AG04449 (cell line): ENCODE measurements at regions not wholly inside any gene's neighbourhood (a gene's known extent, or its start where the extent isn't known, plus 50 kb on each side); places are given as distances from the start of the nearest gene placed in this dataset.

ENCODE experiments used
- CTCF ChIA-PET: fragments of 350-600 bp; formaldehyde crosslinking; extraction: SDS; loops from one replicate; lab custom pipeline; 2021; ENCODE audit warnings: antibody characterized with exemption; lab: Yijun Ruan, JAX
- POLR2A ChIA-PET: fragments of 400-600, 350-600 bp; formaldehyde crosslinking; extraction: SDS; loops from one replicate; lab custom pipeline; 2020; ENCODE audit warnings: antibody characterized with exemption, inconsistent platforms; lab: Yijun Ruan, JAX
- DNase-seq: peaks from one replicate; pipeline ENCODE4 v3.0.0-alpha.2; 2010; ENCODE audit warnings: low read depth, low spot score
- H3K4me3 ChIP-seq: 2 replicates; pipeline ENCODE4 v1.5.1; 2011; ENCODE audit warnings: low read depth, mild to moderate bottlenecking, control low read depth, low read length
- CTCF ChIP-seq: IDR thresholded peaks from one replicate; pipeline ENCODE4 v1.5.1; 2011; ENCODE audit warnings: mild to moderate bottlenecking, moderate library complexity, low read length, control low read depth, inconsistent platforms; ENCODE audit not compliant: insufficient read depth; ENCODE audit errors: missing control alignments

DNA sequence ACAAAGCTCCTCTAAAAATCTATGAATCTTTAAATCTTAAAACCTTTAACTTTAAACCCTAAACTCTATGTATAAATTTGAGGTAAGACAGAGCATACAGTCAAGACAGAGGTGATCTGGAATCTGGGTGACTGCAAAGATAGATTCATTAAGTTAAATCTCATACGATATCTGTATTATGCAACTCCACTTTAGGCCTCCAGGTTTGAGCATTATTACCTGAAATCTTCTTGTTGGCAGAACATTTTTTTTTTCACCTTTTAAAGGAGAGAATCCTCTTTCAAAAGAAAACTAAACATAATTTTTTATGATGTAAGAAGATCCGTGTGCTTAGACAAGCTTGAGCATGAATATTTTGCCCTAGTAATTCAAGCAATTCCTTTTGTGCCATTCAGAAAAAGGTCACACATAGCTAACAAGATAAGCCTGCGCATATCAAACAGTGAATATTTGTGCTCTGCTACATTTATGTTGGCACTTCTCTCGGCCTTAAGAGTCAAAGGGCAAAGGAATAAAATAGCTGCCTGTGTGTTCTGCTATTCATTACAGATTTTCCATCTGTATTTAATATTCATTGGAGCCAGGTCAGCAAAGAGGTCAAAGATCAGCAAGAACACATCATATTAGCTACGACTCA is 163.3 kb downstream of the TMTC3 start:
- ChIA-PET CTCF (no interaction called here), POLR2A (no interaction called here)
- no peak for DNase-seq
- H3K4me3 ChIP-seq: no peak overlapping the region
- TF ChIP-seq CTCF: no peak

DNA sequence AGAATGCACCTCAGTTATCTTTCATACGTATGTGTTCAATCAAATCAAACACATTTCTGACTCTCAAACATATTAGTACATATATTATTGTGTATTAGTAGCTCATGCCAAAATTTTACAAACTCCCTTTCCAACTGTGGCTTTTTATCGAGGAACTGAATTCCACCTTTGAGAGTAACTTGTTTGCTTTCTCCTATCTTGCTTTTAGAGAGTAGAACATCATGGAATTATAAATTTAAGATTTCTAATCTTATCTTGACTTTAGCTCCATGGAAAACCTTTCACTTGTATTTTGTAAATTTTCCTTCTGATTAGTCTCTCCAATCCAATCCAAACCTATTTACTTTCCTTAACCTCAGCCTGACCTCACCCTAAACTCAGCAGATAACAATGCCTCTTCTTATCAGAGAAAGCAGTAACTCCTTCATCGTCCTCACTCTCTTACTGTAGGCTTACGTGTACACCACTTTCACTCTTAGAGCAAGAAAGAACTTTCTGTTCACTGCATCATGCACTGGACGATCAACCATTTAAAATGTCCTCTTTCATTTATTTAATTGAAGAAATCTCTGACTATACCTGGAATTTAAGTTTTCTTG is 164.5 kb downstream of the TMTC3 start:
- CTCF ChIA-PET: interaction anchor here (0.6 to 1.2 kb wide), 2 partner anchors 8 to 220 kb away, joined by 3 read pairs; no protein-coding TSS in a partner anchor
- POLR2A ChIA-PET: no interaction called here

DNA sequence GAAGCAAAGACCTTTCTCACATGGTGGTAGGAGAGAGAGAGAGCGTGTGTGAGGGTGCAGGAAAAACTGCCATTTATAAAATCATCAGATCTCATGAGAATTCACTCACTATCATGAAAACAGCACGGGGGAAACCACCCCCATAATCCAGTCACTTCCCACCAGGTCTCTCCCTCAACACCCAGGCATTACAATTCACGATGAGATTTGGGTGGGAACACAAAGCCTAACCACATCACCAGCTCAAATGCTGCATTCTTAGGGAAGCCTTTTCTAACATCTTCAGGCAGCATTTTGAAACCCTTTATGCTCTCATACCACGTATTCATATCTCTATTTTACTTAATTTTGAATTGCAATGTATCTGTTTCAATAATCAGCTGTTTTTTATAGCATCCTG is 165.9 kb downstream of the TMTC3 start:
- DNase-seq: no peak
- CTCF ChIA-PET: no interaction called here
- no peak for TF ChIP-seq CTCF
- POLR2A ChIA-PET: interaction anchor here (2.0 kb wide), 1 partner anchor 8 kb away, joined by 13 read pairs; no protein-coding TSS in a partner anchor
- H3K4me3 ChIP-seq: no peak overlapping the region

More for the DNA sequence above, 164.5 kb downstream of the TMTC3 start:
- TF ChIP-seq CTCF: no peak
- H3K4me3 ChIP-seq: no peak overlapping the region
- DNase-seq: no peak

DNA sequence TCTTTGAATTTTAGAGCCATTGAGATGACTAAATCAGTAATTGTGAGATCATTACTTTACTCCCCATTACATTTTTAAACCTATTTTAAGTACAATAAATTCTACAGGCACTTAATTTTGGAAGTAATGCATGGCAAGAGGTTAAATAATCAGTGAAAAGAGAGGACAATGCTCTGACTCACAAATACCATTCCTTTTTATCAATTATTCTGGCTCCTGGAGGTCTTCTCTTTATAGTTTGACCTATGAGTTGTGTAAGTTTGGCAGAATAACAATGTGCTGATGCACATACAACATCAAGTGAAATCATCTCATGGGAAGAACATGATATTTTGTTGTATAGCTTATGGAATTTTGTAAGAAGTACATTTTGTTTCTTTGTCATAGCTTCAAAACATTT is 166.7 kb downstream of the TMTC3 start:
- no peak overlapping the region for H3K4me3 ChIP-seq
- CTCF ChIA-PET: interaction anchor here (0.8 kb wide), 1 partner anchor 706 kb away, joined by 3 read pairs; no protein-coding TSS in a partner anchor
- no peak for TF ChIP-seq CTCF
- DNase-seq: peak; percentile 92
- POLR2A ChIA-PET: interaction anchor here (0.7 to 2.0 kb wide), 2 partner anchors 9 to 16 kb away, joined by 3 to 13 read pairs; no protein-coding TSS in a partner anchor

DNA sequence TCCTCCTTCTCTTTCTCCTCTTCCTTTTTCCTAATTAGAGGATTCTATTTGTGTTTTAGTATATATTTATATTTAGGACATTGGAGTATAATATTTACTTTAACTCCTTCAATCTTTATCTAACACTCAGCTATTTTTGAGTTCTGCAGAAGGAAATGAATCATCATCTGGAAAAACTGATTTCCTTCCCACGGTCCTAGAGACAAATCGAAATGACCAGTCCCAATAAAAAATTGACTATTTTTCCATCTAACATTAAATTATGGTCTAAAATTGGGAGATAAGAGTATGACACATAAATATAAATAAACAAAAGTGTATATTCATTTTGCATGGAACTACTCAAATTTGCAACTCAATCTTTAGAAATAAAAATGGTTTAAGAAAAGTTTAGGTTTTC is 167.4 kb downstream of the TMTC3 start:
- TF ChIP-seq CTCF: no peak
- no peak for DNase-seq
- ChIA-PET CTCF (no interaction called here), POLR2A (interaction anchor here (0.7 to 2.0 kb wide), 2 partner anchors 10 to 15 kb away, joined by 3 to 13 read pairs; no protein-coding TSS in a partner anchor)
- no peak overlapping the region for H3K4me3 ChIP-seq

DNA sequence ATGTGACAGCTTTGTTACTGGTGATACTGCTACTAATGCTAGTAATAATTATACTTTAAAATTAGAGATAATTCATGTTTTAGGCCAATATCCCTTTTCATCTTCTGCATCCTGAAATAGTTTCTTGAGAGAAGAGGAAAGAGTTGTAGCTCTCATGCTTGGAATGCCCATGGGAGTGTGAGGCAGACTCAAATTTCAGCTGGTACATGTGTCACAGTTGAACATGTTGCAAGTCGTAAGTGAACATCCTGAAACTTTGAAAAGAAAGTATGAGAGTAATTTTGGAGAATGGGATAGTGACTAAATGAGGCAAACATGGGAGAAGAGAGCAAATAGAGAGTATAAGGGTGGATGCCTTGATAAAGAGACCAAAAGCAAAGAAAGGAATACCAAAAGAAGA is 168.0 kb downstream of the TMTC3 start:
- POLR2A ChIA-PET: no interaction called here
- TF ChIP-seq CTCF: no peak
- CTCF ChIA-PET: no interaction called here
- DNase-seq: peak; percentile 88
- H3K4me3 ChIP-seq: no peak overlapping the region
